ENCODE measurements at regions not wholly inside any gene's neighbourhood (a gene's known extent, or its start where the extent isn't known, plus 50 kb on each side); places are given as distances from the start of the nearest gene placed in this dataset.

DNA sequence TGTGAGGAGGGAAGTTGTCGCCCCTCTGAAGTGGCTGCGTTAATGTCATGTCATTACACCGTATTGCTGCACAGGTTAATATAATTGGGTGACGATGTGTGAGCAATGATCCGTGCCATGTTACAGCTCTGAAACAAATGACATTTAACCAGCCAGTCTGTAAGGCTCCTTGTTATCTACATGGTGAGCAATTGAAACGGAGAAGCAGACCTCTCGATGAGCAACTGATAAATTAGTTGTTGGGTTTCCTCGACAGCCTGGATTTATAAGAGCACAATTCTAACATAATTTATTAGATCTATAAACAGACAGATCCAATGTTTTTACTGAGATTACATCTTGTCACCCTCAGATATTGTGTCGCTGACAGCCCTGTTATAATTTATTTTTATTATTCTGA lies 49.9 kb upstream of the MAFB start:
- H3K27me3 ChIP-seq (ENCODE audit: control insufficient read depth, insufficient read depth) = no peaks in the 10 kb centered on the region
- DNase-seq = no peak

DNA sequence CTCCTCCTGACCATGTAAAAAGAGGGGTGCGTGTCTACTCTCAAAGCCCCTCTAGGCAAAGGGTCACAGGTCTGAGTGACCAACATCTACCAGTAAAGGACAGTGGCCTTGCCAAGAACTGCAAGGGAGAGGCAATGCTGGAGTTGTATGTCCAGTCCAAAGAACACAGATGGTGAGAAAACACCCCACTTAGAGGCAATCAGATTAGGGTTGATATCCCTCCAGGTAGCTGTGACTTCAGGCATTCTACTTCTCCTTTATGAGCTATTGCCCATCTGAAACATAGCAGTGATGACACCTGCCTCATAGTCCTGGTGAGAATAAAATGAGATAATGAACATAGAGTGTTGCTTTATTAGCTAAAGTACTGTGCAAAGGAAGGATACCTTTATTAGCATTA lies 50.8 kb upstream of the MAFB start:
- ATAC-seq = no peak
- intact Hi-C loops (cut with DNase I) = loop anchor here in 2 of 4 donors (10.0 kb wide), 2 partner anchors 205 to 215 kb away; no protein-coding TSS in a partner anchor
- Histone ChIP-seq H3K4me3 (ENCODE audit: low read length) (no peak overlapping the region), H3K4me1 (ENCODE audit: control insufficient read depth, insufficient read depth, low read length) (no peaks in the 10 kb centered on the region), H3K27ac (ENCODE audit: low read length) (no peak overlapping the region), H3K27me3 (ENCODE audit: control insufficient read depth, insufficient read depth) (no peaks in the 10 kb centered on the region), H3K9me3 (ENCODE audit: control insufficient read depth, low read length) (no peaks in the 10 kb centered on the region)
- 53% methylated on average over 1 of the region's 1 CpG for WGBS
- no peak for DNase-seq

More for the DNA sequence above, 49.9 kb upstream of the MAFB start:
- no peak for ATAC-seq
- H3K27ac ChIP-seq (ENCODE audit: low read length) = no peak overlapping the region
- no peaks in the 10 kb centered on the region for H3K9me3 ChIP-seq (ENCODE audit: control insufficient read depth, low read length)
- H3K4me3 ChIP-seq (ENCODE audit: low read length) = no peak overlapping the region
- 49% methylated on average over 9 of the region's 9 CpGs for WGBS
- no peaks in the 10 kb centered on the region for H3K4me1 ChIP-seq (ENCODE audit: control insufficient read depth, insufficient read depth, low read length)
- intact Hi-C loops (cut with DNase I) = no loop called here

DNA sequence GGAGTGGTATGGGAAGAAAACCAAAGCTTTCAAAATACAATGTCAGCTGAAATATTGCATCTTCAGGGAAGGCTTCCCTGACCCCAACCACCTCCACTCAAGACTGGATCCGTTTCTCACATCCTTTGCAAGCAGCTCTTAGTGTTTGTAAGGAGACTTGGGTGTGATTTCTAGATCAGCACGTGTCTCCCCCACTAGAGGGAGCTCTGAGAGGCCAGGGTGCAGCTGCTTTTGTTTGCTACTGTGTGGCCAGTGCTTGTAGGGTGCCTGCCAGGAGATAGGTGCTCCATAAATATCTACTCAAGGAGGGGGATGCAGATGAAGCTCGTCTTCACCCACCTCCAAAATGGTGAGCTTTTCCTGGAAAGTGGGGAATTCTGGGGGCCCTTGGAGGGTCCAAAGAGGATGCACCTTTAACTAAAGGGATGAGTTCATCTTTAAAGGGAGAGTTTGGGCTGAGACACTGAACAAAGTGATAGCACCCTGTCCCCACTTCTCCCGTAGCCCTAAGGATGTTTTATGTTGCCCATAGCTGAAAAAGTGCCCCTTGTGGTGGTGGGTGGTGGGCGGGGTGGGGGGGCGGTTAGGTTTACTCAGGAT lies 52.6 kb upstream of the MAFB start:
- Histone ChIP-seq H3K27me3 (ENCODE audit: control insufficient read depth, insufficient read depth) (peaks cover 1% of the 10 kb centered on the region), H3K9me3 (ENCODE audit: control insufficient read depth, low read length) (no peaks in the 10 kb centered on the region), H3K4me3 (ENCODE audit: low read length) (no peak overlapping the region), H3K4me1 (ENCODE audit: control insufficient read depth, insufficient read depth, low read length) (no peaks in the 10 kb centered on the region), H3K27ac (ENCODE audit: low read length) (no peak overlapping the region)
- 61% methylated on average over 6 of the region's 6 CpGs for WGBS
- intact Hi-C loops (cut with DNase I) = loop anchor here in 2 of 4 donors (10.0 kb wide), 2 partner anchors 203 to 213 kb away; no protein-coding TSS in a partner anchor
- ATAC-seq (peak in 1 of 2 donors; percentile 34), DNase-seq (peak in 2 of 3 donors; percentile 50 to 54)

DNA sequence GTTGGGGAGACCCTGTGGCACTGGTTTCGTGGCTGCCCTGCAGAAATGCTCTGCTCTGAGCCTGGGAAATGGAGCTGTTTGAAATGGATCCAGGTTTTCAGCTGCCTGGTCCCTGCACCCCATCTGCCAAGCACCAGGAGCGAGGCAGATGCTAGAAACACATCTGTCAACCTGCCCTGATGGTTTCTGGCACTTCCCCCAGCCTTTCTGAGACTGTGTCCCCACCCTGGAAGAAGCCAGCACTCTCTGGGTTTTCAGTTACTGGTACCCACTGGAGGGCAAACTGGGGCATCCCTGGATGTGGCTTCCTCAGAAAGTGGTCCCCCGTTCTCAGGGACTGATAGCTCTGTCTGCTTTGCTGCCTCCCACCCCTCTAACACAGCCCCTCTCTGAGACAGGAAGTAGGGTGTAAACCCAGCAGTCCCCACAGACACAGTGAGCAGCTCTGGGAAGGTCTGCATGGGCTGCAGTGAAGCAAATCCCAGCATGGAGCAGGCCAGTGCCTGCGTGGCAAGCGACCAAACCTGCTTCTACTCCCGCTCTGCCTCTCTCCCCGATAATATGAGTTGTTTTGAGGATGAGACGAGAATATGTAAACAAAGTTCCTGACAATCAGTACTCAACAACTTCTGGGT lies 54.2 kb upstream of the MAFB start:
- Histone ChIP-seq H3K9me3 (ENCODE audit: control insufficient read depth, low read length) (no peaks in the 10 kb centered on the region), H3K4me1 (ENCODE audit: control insufficient read depth, insufficient read depth, low read length) (no peaks in the 10 kb centered on the region), H3K27me3 (ENCODE audit: control insufficient read depth, insufficient read depth) (peaks cover 2% of the 10 kb centered on the region), H3K27ac (ENCODE audit: low read length) (no peak overlapping the region), H3K4me3 (ENCODE audit: low read length) (no peak overlapping the region)
- no peak for ATAC-seq
- intact Hi-C loops (cut with DNase I) = loop anchor here in 2 of 4 donors (10.0 kb wide), 2 partner anchors 202 to 212 kb away; no protein-coding TSS in a partner anchor
- DNase-seq = no peak
- WGBS = 76% methylated on average over 8 of the region's 8 CpGs

GRCh38 chr20:40744072-40744817 lies 55.2 kb upstream of the MAFB start:
- no peak for ATAC-seq
- 64% methylated on average over 15 of the region's 15 CpGs for WGBS
- Histone ChIP-seq H3K27me3 (ENCODE audit: control insufficient read depth, insufficient read depth) (peaks cover 2% of the 10 kb centered on the region), H3K27ac (ENCODE audit: low read length) (no peak overlapping the region), H3K4me3 (ENCODE audit: low read length) (no peak overlapping the region), H3K9me3 (ENCODE audit: control insufficient read depth, low read length) (no peaks in the 10 kb centered on the region), H3K4me1 (ENCODE audit: control insufficient read depth, insufficient read depth, low read length) (no peaks in the 10 kb centered on the region)
- intact Hi-C loops (cut with DNase I) = loop anchor here in 2 of 4 donors (10.0 kb wide), 2 partner anchors 201 to 211 kb away; no protein-coding TSS in a partner anchor
- no peak for DNase-seq

DNA sequence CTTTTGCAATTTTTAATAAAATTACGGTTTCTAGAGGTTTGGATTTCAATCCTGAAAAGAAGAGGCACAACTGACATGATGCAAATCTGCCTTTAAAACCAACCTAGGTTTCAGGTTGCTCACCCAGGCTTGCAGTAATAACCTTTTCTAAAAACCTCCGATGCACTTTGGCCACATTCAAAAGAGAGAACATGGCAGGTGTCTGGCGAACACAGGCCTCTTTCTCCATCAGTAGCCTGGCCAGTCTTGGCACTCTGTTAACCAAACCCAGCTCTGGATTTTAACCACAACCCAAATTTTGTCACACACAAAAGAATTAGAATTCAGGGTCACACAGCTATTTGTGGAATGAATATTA lies 55.8 kb upstream of the MAFB start:
- Histone ChIP-seq H3K9me3 (ENCODE audit: control insufficient read depth, low read length) (no peaks in the 10 kb centered on the region), H3K27me3 (ENCODE audit: control insufficient read depth, insufficient read depth) (peaks cover 2% of the 10 kb centered on the region), H3K4me1 (ENCODE audit: control insufficient read depth, insufficient read depth, low read length) (no peaks in the 10 kb centered on the region), H3K27ac (ENCODE audit: low read length) (no peak overlapping the region), H3K4me3 (ENCODE audit: low read length) (no peak overlapping the region)
- 71% methylated on average over 3 of the region's 3 CpGs for WGBS
- intact Hi-C loops (cut with DNase I) = loop anchor here in 2 of 4 donors (10.0 kb wide), 2 partner anchors 200 to 210 kb away; no protein-coding TSS in a partner anchor
- ATAC-seq (no peak), DNase-seq (no peak)

DNA sequence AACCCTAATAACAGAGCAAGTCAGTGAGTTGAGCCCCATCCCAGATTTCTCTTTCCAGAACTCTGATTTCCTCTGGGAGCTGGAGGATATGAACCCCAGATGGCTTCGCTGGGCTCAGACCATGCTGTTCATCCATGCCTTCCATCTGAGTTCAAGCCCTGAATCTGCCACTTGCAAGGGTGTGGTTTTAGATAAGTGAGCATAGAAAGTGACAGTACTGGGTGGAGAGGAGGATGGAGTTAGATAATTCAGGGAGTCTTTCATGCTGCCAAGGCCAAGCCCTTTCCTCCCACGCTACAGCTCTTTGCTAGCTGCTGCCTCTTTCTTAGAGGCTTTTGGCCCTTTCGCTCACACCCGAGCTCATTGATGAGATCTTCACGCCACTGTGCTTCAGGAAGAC lies 57.2 kb upstream of the MAFB start:
- H3K27ac ChIP-seq (ENCODE audit: low read length) = no peak overlapping the region
- intact Hi-C loops (cut with DNase I) = loop anchor here in 2 of 4 donors (10.0 kb wide), 2 partner anchors 199 to 209 kb away; no protein-coding TSS in a partner anchor
- no peaks in the 10 kb centered on the region for H3K4me1 ChIP-seq (ENCODE audit: control insufficient read depth, insufficient read depth, low read length)
- ATAC-seq (no peak), DNase-seq (no peak)
- WGBS = 65% methylated on average over 5 of the region's 5 CpGs
- no peak overlapping the region for H3K4me3 ChIP-seq (ENCODE audit: low read length)
- no peaks in the 10 kb centered on the region for H3K9me3 ChIP-seq (ENCODE audit: control insufficient read depth, low read length)
- H3K27me3 ChIP-seq (ENCODE audit: control insufficient read depth, insufficient read depth) = peaks cover 2% of the 10 kb centered on the region

DNA sequence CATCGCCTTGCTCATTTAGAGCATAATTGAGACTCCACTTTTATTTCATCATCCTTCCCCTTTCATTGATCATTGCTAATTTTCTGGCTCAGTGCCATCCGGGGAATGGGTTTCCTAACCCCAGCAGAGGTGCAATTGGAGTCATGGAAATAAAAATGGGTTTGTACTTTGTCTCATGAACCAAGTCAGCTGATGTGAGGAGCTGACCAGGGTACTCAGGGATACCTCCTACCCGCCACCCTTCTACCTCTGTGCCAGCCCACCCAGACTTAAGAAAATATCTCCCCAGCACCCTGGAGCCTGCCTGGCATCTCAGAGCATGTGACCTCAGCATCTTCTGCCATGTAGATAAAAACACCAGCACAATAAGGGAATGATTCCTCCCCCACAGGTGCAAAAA lies 59.1 kb upstream of the MAFB start:
- Histone ChIP-seq H3K27ac (ENCODE audit: low read length) (no peak overlapping the region), H3K4me1 (ENCODE audit: control insufficient read depth, insufficient read depth, low read length) (no peaks in the 10 kb centered on the region), H3K4me3 (ENCODE audit: low read length) (no peak overlapping the region), H3K27me3 (ENCODE audit: control insufficient read depth, insufficient read depth) (peaks cover 2% of the 10 kb centered on the region), H3K9me3 (ENCODE audit: control insufficient read depth, low read length) (no peaks in the 10 kb centered on the region)
- WGBS = 92% methylated on average over 3 of the region's 3 CpGs
- ATAC-seq (no peak), DNase-seq (no peak)
- intact Hi-C loops (cut with DNase I) = loop anchor here in 2 of 4 donors (10.0 kb wide), 2 partner anchors 197 to 207 kb away; no protein-coding TSS in a partner anchor

- H3K4me3 ChIP-seq (ENCODE audit: low read length) = no peak overlapping the region
- DNase-seq (peak in 1 of 3 donors; percentile 38), ATAC-seq (peak in 1 of 2 donors; percentile 90)
- no peaks in the 10 kb centered on the region for H3K9me3 ChIP-seq (ENCODE audit: control insufficient read depth, low read length)
- intact Hi-C loops (cut with DNase I) = loop anchor here in 2 of 4 donors (10.0 kb wide), 2 partner anchors 195 to 205 kb away; no protein-coding TSS in a partner anchor
- no peak overlapping the region for H3K27ac ChIP-seq (ENCODE audit: low read length)
- 75% methylated on average over 2 of the region's 2 CpGs for WGBS
- peaks cover 2% of the 10 kb centered on the region for H3K27me3 ChIP-seq (ENCODE audit: control insufficient read depth, insufficient read depth)
- H3K4me1 ChIP-seq (ENCODE audit: control insufficient read depth, insufficient read depth, low read length) = no peaks in the 10 kb centered on the region
These were observed 61.0 kb upstream of the MAFB start for GRCh38 chr20:40749985-40750506.

DNA sequence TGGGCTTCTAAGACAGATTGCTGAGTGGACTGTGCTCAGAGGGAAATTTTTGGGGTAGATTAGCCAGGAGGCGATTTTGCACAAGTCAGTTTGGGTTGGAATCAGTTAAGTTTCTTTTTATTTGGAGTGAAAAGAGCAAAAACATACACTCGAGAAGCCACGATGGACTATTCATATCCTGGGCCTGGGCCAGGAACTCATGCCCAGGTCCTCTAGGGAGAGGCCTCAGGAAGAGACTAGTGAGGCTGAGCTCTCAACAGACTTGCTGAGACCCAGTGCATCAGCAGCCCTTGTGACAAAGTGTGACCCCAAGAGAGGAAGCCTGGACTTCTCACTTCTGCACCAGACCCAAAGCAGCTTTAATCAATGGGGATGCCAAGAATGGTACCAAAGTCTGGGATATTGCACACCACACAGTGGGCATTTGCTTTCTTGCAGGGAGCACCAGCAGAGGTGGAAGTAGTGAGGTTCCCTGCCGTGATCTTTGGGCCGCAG lies 61.6 kb upstream of the MAFB start:
- Histone ChIP-seq H3K27ac (ENCODE audit: low read length) (no peak overlapping the region), H3K27me3 (ENCODE audit: control insufficient read depth, insufficient read depth) (peaks cover 2% of the 10 kb centered on the region), H3K9me3 (ENCODE audit: control insufficient read depth, low read length) (no peaks in the 10 kb centered on the region), H3K4me3 (ENCODE audit: low read length) (no peak overlapping the region), H3K4me1 (ENCODE audit: control insufficient read depth, insufficient read depth, low read length) (no peaks in the 10 kb centered on the region)
- 54% methylated on average over 5 of the region's 5 CpGs for WGBS
- ATAC-seq = peak in 1 of 2 donors; percentile 37
- no peak for DNase-seq
- intact Hi-C loops (cut with DNase I) = no loop called here
